HEK293 (cell line): ENCODE measurements at regions not wholly inside any gene's neighbourhood (a gene's known extent, or its start where the extent isn't known, plus 50 kb on each side); places are given as distances from the start of the nearest gene placed in this dataset.

ENCODE experiments used
- CTCF ChIA-PET: fragments of 350-600 bp; formaldehyde crosslinking; extraction: SDS; loops from one replicate; lab custom pipeline; 2021; ENCODE audit warnings: antibody characterized with exemption; lab: Yijun Ruan, JAX
- POLR2A ChIA-PET: fragments of 300-600 bp; formaldehyde crosslinking; extraction: SDS; loops from one replicate; lab custom pipeline; 2020; ENCODE audit warnings: antibody characterized with exemption, inconsistent platforms; lab: Yijun Ruan, JAX
- H3K27ac ChIP-seq: fragments of 200-500 bp; sonication (Bioruptor generic); 2 replicates; pipeline ENCODE4 v1.5.1; 2014; ENCODE audit warnings: low read depth, low read length, control low read depth, inconsistent platforms; ENCODE audit errors: extremely low read depth
- H3K36me3 ChIP-seq, 2 experiments: fragments of 200-500 bp in 1 of 2; sonication (Bioruptor generic) in 1 of 2; 1 replicate in 1 of 2; 2 replicates in 1 of 2; pipeline ENCODE4 v1.5.1; 2014 to 2017; ENCODE audit warnings: inconsistent platforms in 2 of 2, low read length in 2 of 2; ENCODE audit not compliant: control insufficient read depth in 2 of 2, insufficient read depth in 1 of 2
- H3K4me1 ChIP-seq: fragments of 200-500 bp; sonication (Bioruptor generic); 2 replicates; pipeline ENCODE4 v1.5.1; 2014; ENCODE audit warnings: mild to moderate bottlenecking, low read length, inconsistent platforms; ENCODE audit not compliant: control insufficient read depth, insufficient read depth
- H3K4me3 ChIP-seq: 2 replicates; pipeline ENCODE4 v1.5.1; 2011; ENCODE audit warnings: low read depth, mild to moderate bottlenecking, control low read depth, low read length, moderate library complexity
- H3K9me3 ChIP-seq: fragments of 200-500 bp; sonication (Bioruptor generic); 2 replicates; pipeline ENCODE4 v1.5.1; 2014; ENCODE audit warnings: low read depth, low read length, inconsistent platforms; ENCODE audit not compliant: control insufficient read depth, insufficient read depth
- AEBP2 ChIP-seq: fragments of 450-650 bp; formaldehyde crosslinking; IDR thresholded peaks from 2 replicates; pipeline ENCODE4 v1.5.1; 2016; ENCODE audit warnings: missing biosample characterization, missing genetic modification characterization, borderline replicate concordance
- BCL11A ChIP-seq: fragments of 450-650 bp; formaldehyde crosslinking; IDR thresholded peaks from 2 replicates; pipeline ENCODE4 v1.5.1; 2016; ENCODE audit warnings: low read depth, missing biosample characterization, missing genetic modification characterization
- GFI1B ChIP-seq: fragments of 450-650 bp; formaldehyde crosslinking; IDR thresholded peaks from 2 replicates; pipeline ENCODE4 v1.5.1; 2016; ENCODE audit warnings: missing biosample characterization, missing genetic modification characterization
- IKZF3 ChIP-seq: fragments of 450-650 bp; IDR thresholded peaks from 2 replicates; pipeline ENCODE4 v1.5.0; 2018; ENCODE audit warnings: missing biosample characterization, mild to moderate bottlenecking, missing genetic modification characterization, moderate library complexity
- MYNN ChIP-seq: fragments of 450-650 bp; formaldehyde crosslinking; IDR thresholded peaks from 2 replicates; pipeline ENCODE4 v1.5.1; 2016; ENCODE audit warnings: missing biosample characterization, missing genetic modification characterization, borderline replicate concordance
- PRDM1 ChIP-seq: fragments of 450-650 bp; formaldehyde crosslinking; IDR thresholded peaks from 2 replicates; pipeline ENCODE4; 2016; ENCODE audit warnings: missing biosample characterization, missing genetic modification characterization
- SCRT2 ChIP-seq: fragments of 450-650 bp; formaldehyde crosslinking; IDR thresholded peaks from 2 replicates; pipeline ENCODE4 v1.5.1; 2016; ENCODE audit warnings: missing biosample characterization, missing genetic modification characterization
- SP3 ChIP-seq: fragments of 450-650 bp; formaldehyde crosslinking; IDR thresholded peaks from 2 replicates; pipeline ENCODE4 v1.5.1; 2016; ENCODE audit warnings: missing biosample characterization, missing genetic modification characterization
- TRIM28 ChIP-seq: IDR thresholded peaks from 2 replicates; pipeline ENCODE4 v1.6.1; 2011; ENCODE audit warnings: low read length, control low read depth, borderline replicate concordance
- ZNF10 ChIP-seq: fragments of 450-650 bp; formaldehyde crosslinking; IDR thresholded peaks from 2 replicates; pipeline ENCODE4 v1.5.1; 2017; ENCODE audit warnings: missing biosample characterization, missing genetic modification characterization
- ZNF211 ChIP-seq: fragments of 450-650 bp; formaldehyde crosslinking; IDR thresholded peaks from 2 replicates; pipeline ENCODE4 v1.5.1; 2016; ENCODE audit warnings: low read depth, missing biosample characterization, missing genetic modification characterization
- ZNF23 ChIP-seq: fragments of 450-650 bp; formaldehyde crosslinking; IDR thresholded peaks from 2 replicates; pipeline ENCODE4 v1.5.1; 2016; ENCODE audit warnings: missing biosample characterization, missing genetic modification characterization, borderline replicate concordance
- ZNF362 ChIP-seq: fragments of 450-650 bp; formaldehyde crosslinking; IDR thresholded peaks from 2 replicates; pipeline ENCODE4 v1.5.1; 2016; ENCODE audit warnings: missing biosample characterization, missing genetic modification characterization
- ZNF426 ChIP-seq: fragments of 450-650 bp; formaldehyde crosslinking; IDR thresholded peaks from 2 replicates; pipeline ENCODE4 v1.5.1; 2017; ENCODE audit warnings: missing biosample characterization, missing genetic modification characterization, mild to moderate bottlenecking, inconsistent platforms, moderate library complexity
- ZNF518A ChIP-seq: fragments of 450-650 bp; formaldehyde crosslinking; conservative IDR thresholded peaks from 2 replicates; pipeline ENCODE4 v1.5.1; 2016; ENCODE audit warnings: low read depth, missing biosample characterization, missing genetic modification characterization
- ZNF654 ChIP-seq: fragments of 450-650 bp; formaldehyde crosslinking; IDR thresholded peaks from 2 replicates; pipeline ENCODE4 v1.5.1; 2016; ENCODE audit warnings: low read depth, missing biosample characterization, missing genetic modification characterization
- ZNF664 ChIP-seq: fragments of 450-650 bp; formaldehyde crosslinking; IDR thresholded peaks from 2 replicates; pipeline ENCODE4 v1.5.1; 2016; ENCODE audit warnings: missing biosample characterization, missing genetic modification characterization
- ZNF704 ChIP-seq: fragments of 450-650 bp; formaldehyde crosslinking; IDR thresholded peaks from 2 replicates; pipeline ENCODE4 v1.5.1; 2016; ENCODE audit warnings: missing biosample characterization, missing genetic modification characterization
- ZNF791 ChIP-seq: fragments of 450-650 bp; formaldehyde crosslinking; IDR thresholded peaks from 2 replicates; pipeline ENCODE4 v1.5.1; 2016; ENCODE audit warnings: missing biosample characterization, missing genetic modification characterization
- ZNF843 ChIP-seq: fragments of 450-650 bp; formaldehyde crosslinking; IDR thresholded peaks from 2 replicates; pipeline ENCODE4 v1.5.1; 2016; ENCODE audit warnings: missing biosample characterization, missing genetic modification characterization
- ZXDB ChIP-seq: fragments of 450-650 bp; formaldehyde crosslinking; IDR thresholded peaks from 2 replicates; pipeline ENCODE4 v1.5.1; 2016; ENCODE audit warnings: missing biosample characterization, missing genetic modification characterization
- TF ChIP-seq, protein P1 (sequence below): fragments of 450-650 bp; formaldehyde crosslinking; IDR thresholded peaks from 2 replicates; pipeline ENCODE4 v1.5.1; 2016; ENCODE audit warnings: missing biosample characterization, missing genetic modification characterization

DNA sequence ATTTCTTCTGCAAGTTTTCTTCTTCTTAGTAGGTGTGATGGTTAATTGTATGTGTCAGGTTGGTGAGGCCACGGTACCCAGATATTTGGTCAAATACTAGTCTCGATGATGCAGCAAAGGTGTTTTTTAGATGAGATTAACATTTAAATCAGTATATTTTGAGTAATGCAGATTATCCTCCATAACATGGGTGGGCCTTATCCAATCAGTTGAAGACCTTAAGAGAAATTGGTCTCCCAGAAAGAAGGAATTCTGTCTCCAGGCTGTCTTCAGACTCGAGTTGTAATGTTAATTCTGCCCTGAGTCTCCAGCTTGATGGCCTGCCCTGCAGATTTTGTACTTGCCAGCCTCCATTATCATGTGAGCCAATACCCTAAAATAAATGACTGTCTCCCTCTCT, 122.5 kb upstream of the TSPAN5 start:
- H3K36me3 ChIP-seq = no peaks in the 10 kb centered on the region
- CTCF ChIA-PET = no interaction called here
- peak; percentile 88 for TF ChIP-seq ZNF10 (tag by site-specific recombination)
- TF ChIP-seq IKZF3 = no peak
- TF ChIP-seq, all 188 proteins: peak for 1
- Histone ChIP-seq H3K4me3 (no peak overlapping the region), H3K9me3 (no peaks in the 10 kb centered on the region), H3K4me1 (no peaks in the 10 kb centered on the region), H3K27ac (no peak overlapping the region)
- POLR2A ChIA-PET = no interaction called here

DNA sequence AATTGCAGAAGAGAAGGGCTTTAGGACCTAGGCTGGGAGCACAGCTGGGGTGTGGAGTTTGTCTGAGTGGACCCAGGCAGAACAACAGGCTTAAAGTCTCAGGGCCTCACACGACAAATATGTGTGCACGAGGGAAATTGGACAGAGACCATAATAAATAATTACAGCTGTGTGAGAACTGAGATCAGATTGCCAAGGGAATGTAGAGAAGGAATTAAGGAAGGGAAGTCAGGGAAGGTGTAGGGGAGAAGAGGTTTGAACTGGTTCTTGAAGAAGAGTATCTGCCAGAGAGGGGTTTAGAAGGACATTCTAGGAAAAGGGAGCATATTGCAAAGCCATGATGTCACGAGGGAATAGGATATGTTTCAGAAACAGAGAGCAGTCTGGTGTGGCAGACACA, 120.7 kb upstream of the TSPAN5 start:
- Histone ChIP-seq H3K36me3 (no peaks in the 10 kb centered on the region), H3K4me3 (no peak overlapping the region), H3K27ac (no peak overlapping the region), H3K4me1 (no peaks in the 10 kb centered on the region), H3K9me3 (no peaks in the 10 kb centered on the region)
- POLR2A ChIA-PET = no interaction called here
- no peak for TF ChIP-seq PRDM1 (tag by site-specific recombination)
- no peak for TF ChIP-seq GFI1B (tag by site-specific recombination)
- TF ChIP-seq BCL11A (tag by site-specific recombination) = no peak
- no peak for TF ChIP-seq ZNF704 (tag by site-specific recombination)
- no peak for TF ChIP-seq ZNF664 (tag by site-specific recombination)
- no peak for TF ChIP-seq AEBP2 (tag by site-specific recombination)
- no peak for TF ChIP-seq ZNF23 (tag by site-specific recombination)
- TF ChIP-seq ZNF211 (tag by site-specific recombination) = no peak
- no peak for TF ChIP-seq MYNN (tag by site-specific recombination)
- TF ChIP-seq ZNF426 (tag by site-specific recombination) = no peak
- no peak for TF ChIP-seq SP3 (tag by site-specific recombination)
- TF ChIP-seq ZXDB (tag by site-specific recombination) = no peak
- TF ChIP-seq ZNF362 (tag by site-specific recombination) = no peak
- no peak for TF ChIP-seq TRIM28
- TF ChIP-seq ZNF654 = no peak
- TF ChIP-seq, all 188 proteins: peak for 0
- CTCF ChIA-PET = no interaction called here

DNA sequence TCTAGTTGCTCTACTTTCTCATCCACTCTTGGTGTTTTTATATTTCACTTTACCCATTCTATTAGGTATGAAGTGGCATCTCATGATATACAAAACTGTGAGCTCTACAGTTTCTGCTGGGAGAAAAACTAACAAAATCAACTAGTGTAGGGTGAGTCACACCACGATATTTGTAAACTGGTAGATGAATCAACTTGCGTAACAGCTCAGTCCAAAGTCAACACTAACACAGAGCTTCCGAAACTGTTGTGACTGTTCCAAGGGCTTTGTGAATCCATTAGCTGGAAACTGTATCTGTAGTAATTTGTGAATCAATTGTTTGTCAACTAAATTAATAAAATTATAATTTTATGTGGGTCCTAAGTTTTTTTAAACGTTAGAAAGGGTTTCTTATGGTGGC, 119.8 kb upstream of the TSPAN5 start:
- POLR2A ChIA-PET = no interaction called here
- Histone ChIP-seq H3K36me3 (no peaks in the 10 kb centered on the region), H3K4me3 (no peak overlapping the region), H3K9me3 (no peaks in the 10 kb centered on the region), H3K4me1 (no peaks in the 10 kb centered on the region), H3K27ac (no peak overlapping the region)
- TF ChIP-seq ZNF843 = no peak
- TF ChIP-seq, protein P1, sequence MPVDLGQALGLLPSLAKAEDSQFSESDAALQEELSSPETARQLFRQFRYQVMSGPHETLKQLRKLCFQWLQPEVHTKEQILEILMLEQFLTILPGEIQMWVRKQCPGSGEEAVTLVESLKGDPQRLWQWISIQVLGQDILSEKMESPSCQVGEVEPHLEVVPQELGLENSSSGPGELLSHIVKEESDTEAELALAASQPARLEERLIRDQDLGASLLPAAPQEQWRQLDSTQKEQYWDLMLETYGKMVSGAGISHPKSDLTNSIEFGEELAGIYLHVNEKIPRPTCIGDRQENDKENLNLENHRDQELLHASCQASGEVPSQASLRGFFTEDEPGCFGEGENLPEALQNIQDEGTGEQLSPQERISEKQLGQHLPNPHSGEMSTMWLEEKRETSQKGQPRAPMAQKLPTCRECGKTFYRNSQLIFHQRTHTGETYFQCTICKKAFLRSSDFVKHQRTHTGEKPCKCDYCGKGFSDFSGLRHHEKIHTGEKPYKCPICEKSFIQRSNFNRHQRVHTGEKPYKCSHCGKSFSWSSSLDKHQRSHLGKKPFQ (tag by site-specific recombination) = no peak
- peak; percentile 75 for TF ChIP-seq SCRT2
- no peak for TF ChIP-seq ZNF791 (tag by site-specific recombination)
- no peak for TF ChIP-seq ZNF664 (tag by site-specific recombination)
- no peak for TF ChIP-seq ZNF518A (tag by site-specific recombination)
- CTCF ChIA-PET = no interaction called here
